GM21381 (cell line): ENCODE measurements at regions not wholly inside any gene's neighbourhood (a gene's known extent, or its start where the extent isn't known, plus 50 kb on each side); places are given as distances from the start of the nearest gene placed in this dataset.

ENCODE experiments used
- ATAC-seq: cut with Tn5 transposase; IDR thresholded peaks from one replicate; pipeline ENCODE4 v1.9.1; 2021; ENCODE audit warnings: mild to moderate bottlenecking, moderate library complexity; ENCODE audit not compliant: unreplicated experiment

DNA sequence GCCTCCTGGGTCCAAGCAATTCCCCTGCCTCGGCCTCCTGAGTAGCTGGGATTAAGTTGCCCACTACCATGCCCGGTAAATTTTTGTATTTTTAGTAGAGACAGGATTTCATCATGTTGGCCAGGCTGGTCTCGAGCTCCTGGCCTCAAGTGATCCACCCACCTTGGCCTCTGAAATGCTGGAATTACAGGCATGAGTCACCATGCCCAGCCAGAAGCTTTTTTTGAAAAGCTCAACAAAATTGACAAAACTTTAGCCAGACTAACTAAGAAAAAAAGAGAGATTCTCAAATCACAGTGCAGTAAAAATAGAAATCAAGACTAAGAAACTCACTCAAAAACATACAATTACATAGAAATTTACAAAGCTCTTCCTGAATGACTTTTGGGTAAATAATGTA lies 420.6 kb downstream of the COL12A1 start:
- ATAC-seq, result no peak

DNA sequence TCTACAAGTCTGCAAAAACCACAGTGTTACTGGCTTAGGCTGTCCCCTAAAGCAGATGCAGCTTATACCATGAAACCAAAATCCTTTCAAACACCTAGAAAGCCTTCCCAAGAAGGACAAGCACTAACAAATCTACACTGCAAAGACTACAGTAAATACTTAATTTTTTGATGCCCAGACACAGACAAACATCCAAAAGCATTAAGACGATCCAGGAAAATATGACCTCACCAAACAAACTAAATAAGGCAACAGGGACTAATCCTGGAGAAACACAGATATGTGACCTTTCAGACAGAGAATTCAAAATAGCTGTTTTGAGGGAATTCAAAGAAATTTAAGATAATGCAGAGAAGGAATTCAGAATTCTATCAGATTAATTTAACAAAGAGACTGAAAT lies 423.5 kb downstream of the COL12A1 start:
- no peak for ATAC-seq

DNA sequence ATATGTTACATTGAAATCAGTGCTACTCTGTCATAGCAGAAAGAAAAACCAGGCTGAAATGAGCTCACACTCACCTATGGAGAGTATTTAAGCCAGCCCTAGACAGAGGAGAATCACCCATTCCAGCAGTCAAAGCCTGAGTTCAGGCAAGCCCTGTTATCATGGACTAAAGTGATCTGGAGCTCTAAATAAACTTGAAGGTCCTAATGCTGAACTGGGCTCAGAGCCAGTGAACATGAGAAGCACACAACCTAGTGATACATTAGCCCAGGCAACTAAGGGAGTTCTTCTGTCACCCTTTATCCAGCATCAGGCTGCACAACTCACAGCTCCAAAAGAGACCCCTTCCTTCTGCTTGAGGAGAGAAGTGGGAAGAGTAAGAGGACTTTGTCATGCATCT lies 425.0 kb downstream of the COL12A1 start:
- no peak for ATAC-seq

- ATAC-seq, result no peak
These were observed 437.1 kb downstream of the COL12A1 start for GRCh38 chr6:74768738-74769137.

GRCh38 chr6:74768120-74768519 lies 437.7 kb downstream of the COL12A1 start:
- no peak for ATAC-seq

DNA sequence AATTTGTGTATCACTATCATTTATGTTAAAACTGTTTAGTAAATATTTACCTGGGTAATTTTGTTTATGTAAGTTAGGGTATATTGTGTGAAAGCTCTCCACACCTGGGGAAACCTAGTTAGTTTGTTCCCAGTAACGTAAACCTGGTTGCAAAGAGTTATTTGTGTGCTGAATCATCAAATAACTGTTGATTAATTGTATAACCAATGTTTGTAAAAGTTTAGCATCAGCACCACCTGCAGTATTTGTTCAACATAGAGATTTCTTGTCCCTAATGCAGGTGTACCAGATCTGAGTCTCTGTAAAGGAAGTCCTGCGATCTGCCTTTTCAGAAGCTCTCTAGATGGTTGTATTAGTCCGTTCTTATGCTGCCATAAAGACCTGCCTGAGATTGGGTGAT lies 440.4 kb downstream of the COL12A1 start:
- ATAC-seq, result no peak

GRCh38 chr6:74764486-74764885 lies 441.4 kb downstream of the COL12A1 start:
- ATAC-seq, result no peak

DNA sequence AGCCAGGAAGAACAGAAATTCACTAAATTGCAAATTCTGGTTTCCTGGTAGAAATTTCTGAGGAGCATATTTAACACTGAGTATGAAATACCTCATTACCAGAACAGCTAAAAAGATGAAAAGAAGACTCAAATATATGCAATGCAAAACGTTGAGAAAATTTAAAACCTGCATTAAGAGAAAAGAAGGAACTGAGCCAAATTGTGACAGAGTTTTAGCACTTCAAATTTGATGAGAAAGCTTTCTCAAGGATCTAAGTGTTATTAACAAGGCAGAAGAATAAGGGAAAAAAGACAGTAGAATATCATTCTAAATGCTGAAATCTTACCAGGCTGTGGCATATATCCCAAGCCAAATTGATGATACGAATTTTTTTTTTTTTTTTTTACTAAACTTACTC lies 443.0 kb downstream of the COL12A1 start:
- ATAC-seq, result no peak

DNA sequence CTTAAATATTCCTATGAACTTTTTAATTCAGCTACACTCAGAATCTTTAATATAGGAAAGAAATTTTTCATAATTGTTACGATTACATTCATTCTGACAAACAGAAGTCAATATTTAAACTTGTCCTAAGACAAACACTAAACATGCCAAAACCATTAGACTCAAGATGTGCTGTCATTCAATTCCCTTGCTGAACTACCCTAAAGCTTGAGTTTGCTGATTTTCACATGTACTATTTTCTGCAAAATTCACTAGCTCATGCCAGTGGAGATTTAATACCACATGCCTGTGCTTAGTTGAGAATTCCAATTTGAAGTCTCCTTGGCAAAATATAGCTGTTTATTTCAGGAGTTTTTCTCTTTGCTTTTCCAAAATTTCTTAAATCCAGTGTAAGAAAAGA lies 448.0 kb downstream of the COL12A1 start:
- ATAC-seq, result no peak

GRCh38 chr6:74756923-74757322 lies 448.9 kb downstream of the COL12A1 start:
- no peak for ATAC-seq

DNA sequence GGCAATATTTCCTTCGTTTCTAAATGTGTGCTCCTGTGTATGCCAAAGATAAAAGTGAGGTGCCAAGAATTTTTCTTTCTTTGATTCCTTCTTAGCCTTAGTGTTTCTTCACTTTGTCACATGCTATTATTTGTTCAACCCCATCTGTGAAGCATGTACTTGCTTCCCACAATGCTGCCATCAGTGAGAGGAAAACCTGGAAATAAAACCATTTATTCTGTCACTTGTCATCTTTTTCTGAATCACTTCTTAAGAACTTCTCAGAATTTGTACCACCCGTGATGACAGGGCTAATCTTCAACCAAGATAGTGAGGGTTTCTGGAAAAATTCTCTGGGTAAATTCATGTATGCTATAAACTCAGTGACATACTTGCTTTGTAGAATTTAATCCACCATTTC lies 450.1 kb downstream of the COL12A1 start:
- ATAC-seq, result no peak

- no peak for ATAC-seq
These were observed 450.7 kb downstream of the COL12A1 start for GRCh38 chr6:74755196-74755595.

- ATAC-seq, result no peak
These were observed 451.8 kb downstream of the COL12A1 start for GRCh38 chr6:74753883-74754600.

DNA sequence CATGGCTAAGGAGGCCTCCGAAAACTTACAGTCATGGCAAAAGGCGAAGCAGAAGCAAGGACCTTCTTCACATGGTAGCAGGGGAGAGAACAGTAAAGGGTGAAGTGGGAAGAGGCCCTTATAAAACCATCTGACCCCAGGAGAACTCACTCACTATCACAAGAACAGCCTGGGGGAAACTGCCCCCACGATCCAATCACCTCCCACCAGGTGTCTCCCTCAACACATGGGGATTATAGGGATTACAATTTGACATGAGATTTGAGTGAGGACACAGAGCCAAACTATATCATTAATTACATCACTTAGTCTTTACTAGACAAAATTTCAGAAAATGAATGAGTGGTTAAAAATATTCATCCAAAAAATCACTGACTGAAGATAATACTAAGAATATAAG lies 453.6 kb downstream of the COL12A1 start:
- no peak for ATAC-seq

- no peak for ATAC-seq
These were observed 455.0 kb downstream of the COL12A1 start for GRCh38 chr6:74750826-74751225.

GRCh38 chr6:74749211-74750147 lies 456.4 kb downstream of the COL12A1 start:
- ATAC-seq, result no peak

GRCh38 chr6:74745670-74746069 lies 460.2 kb downstream of the COL12A1 start:
- ATAC-seq, result no peak

- peak; percentile 75 for ATAC-seq
These were observed 462.9 kb downstream of the COL12A1 start for GRCh38 chr6:74742793-74743508.

DNA sequence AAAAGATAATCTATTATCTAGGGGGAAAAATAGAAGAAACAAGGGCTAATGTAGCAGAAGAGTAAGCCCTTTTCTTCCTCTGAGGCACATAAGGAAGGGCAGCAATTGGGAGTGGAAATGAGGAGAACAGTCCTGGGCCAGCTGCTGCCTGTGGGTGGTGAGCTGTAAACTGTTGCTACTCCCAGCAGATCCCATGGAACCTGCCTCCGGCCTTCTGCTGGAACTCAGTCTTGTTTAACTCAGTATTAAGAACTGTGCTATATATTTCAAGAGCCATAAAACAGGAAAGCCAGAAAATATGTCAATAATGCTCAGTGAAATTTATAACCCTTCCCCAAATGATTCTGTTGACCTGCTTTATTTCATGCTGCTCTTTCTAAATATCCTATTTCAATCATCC lies 464.2 kb downstream of the COL12A1 start:
- ATAC-seq, result no peak

GRCh38 chr6:74735304-74735703 lies 470.5 kb downstream of the COL12A1 start:
- no peak for ATAC-seq

- ATAC-seq, result no peak
These were observed 471.0 kb downstream of the COL12A1 start for GRCh38 chr6:74734901-74735300.
